Fibroblast of skin of scalp (primary cell): ENCODE measurements at regions not wholly inside any gene's neighbourhood (a gene's known extent, or its start where the extent isn't known, plus 50 kb on each side); places are given as distances from the start of the nearest gene placed in this dataset.

Experiments used
- DNase-seq: peaks from one replicate; pipeline ENCODE4 v3.0.0-alpha.2; 2013

GRCh38 chr4:1494416-1495315 is 88.4 kb upstream of the NKX1-1 start:
- no peak for DNase-seq

DNA sequence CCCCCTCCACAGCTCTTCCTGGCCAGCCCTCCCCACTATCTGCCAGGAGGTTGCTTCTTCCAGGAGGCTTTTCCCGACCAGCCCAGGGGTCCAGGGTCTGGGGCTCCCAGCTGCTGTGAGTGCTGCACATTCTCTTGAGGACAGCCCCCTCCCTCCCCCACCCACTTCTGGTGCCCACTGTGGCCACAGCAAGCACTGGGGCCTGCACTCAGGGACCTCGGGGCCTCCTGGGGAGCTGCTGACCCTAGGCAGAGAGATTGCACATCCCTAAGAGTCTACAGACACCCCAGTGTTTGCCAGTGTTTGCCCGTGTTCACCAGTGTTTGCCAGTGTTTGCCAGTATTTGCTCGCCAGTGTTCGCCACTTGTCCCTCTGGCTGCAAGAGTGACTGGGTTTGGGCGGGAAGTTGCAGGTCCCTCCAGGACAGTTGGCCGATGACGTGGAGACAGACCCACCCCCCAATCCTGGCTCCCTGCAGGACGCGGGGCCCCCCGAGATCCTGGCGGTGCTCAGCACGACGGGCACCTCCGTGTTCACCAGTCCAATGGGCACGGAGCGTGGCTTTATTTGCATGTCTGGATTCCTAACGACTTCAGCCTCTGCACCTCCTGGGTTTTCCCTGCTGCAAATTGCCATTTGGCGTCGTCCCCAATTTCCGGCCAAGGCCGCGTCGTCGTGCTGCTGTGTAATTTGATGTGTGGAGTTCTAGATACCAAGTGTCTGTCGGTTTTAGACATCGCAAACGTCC is 87.5 kb upstream of the NKX1-1 start:
- DNase-seq, result no peak

- DNase-seq, result no peak
Measured at GRCh38 chr4:1492651-1493539, 86.7 kb upstream of the NKX1-1 start.

- DNase-seq, result no peak
Measured at GRCh38 chr4:1492142-1492457, 85.9 kb upstream of the NKX1-1 start.

DNA sequence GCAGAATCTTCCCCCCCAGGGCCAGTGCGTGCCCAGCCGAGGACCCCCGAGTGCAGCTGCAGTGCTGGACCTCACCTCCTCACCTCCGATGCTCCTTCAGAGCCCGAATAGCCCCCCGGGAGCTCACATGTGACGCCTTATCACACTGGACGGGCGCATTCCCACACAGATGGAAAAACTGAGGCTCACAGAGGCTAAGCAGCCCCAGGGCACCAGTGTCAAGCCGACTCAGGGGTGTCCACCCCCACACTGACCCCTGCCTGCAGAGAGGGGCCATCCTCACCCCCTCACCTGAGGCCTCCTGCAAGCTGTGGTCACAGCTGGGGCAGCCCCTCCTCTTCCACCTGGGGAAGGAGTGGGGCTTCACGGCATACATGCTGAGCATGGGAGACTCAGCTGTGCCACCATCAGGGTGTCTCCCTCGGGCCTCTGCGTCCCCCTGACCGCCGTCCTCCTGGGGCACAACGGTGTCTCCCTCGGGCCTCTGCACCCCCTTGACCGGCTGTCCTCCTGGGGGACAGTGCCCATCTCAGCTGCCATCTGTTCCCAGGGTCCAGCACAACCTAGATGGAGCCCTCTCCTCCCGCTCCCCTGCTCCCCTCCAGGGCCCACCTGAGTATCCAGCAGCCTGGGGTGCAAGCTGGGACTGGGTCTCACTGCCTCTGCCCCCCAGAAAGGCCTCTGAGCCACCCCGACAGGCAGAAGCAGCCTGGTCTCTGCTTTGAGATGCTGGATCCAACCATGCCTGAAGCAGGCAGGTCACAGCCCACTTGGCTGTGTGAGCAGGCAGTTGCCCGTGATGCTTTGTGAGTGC is 85.3 kb upstream of the NKX1-1 start:
- DNase-seq, result no peak

DNA sequence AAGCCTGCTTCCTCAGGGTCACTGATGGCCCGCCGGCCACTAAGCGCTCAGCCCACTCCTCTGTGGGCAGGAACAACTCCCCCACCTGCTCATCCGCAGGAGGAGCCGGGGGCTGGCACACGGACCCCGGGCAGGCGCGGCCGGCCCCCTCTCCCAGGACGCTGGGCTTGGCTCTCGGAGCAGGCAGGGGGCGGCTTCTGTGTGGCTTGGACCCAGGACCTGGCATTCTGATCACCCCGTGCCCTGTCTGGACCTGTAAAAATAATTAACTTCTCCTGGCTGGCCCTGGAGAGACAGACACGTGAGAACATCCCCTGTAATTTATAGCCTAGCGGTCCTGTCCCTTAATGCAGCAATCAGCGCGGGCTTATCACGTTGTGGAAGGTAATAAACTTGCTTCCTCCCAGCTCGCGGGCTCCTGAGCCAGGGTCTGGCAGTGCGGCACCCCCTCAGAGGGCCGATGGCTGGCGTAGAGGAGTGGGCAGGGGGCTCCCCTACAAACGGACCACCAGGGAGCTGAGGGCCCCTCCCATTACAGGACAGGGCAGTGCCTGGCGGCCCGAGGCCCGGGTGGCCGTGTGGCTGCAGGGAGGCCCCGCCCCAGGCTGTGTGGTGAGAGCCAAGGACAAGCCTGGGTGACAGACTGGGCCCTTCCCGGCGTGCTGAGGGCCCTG is 84.5 kb upstream of the NKX1-1 start:
- no peak for DNase-seq

GRCh38 chr4:1490011-1490653 is 83.9 kb upstream of the NKX1-1 start:
- DNase-seq, result no peak

- DNase-seq, result no peak
Measured at GRCh38 chr4:1489639-1489995, 83.4 kb upstream of the NKX1-1 start.

DNA sequence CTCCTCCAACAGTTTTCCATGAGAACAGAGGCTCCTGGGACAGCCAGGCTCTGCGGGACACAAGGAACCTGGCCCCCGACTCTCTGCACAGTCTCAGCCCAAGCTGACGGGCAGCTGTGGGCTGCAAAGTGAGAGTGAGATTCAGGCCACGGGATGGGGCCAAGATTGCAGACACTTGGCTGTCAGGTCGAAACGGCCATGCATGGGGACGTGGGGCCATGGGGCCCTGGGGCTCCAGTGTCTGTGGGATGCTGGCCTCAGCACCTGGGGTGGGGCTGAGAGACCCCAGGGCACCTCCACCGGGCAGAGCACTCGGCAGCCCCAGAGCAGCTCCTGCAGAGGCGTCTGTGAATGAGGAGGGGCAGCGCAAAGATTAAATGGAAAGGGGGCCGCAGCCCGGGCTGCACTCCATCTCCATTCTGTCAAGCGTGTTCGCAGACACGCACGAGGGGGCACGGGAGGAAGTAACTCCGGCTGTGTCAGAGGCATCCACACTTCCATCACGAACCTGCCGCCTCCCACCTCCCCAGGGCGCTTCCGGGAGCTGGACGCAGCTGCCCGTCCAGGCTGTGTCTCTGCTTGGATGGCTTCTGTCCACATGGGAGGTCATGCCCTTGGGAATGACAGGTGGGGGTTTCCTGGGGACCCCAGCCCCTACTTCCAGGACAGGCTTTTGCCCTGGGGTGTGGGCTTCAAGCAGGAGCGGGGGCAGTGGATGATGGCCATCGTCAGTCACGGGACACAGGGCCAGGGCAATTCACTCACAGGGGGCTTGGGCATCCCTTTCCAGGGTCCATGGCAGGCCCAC is 82.8 kb upstream of the NKX1-1 start:
- no peak for DNase-seq

- no peak for DNase-seq
Measured at GRCh38 chr4:1488357-1488756, 82.1 kb upstream of the NKX1-1 start.

DNA sequence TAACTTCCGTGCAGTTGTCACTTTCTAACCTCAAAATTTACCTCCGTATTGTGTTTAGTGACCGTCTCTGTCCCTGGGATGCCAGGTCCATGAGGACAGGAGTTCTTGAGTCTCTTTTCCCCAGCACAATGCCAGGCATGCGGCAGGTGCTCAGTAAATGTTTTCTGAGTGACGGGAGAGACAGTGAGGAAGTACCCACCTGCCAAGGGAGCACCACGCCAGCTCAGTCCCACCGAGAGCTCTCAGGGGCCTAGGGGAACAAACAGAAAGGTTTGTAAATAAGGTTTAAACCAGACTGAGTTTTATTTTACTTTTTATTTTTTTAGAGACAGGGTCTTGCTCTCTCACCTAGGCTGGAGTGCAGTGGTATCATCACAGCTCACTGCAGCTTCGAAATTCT is 81.5 kb upstream of the NKX1-1 start:
- DNase-seq, result no peak

DNA sequence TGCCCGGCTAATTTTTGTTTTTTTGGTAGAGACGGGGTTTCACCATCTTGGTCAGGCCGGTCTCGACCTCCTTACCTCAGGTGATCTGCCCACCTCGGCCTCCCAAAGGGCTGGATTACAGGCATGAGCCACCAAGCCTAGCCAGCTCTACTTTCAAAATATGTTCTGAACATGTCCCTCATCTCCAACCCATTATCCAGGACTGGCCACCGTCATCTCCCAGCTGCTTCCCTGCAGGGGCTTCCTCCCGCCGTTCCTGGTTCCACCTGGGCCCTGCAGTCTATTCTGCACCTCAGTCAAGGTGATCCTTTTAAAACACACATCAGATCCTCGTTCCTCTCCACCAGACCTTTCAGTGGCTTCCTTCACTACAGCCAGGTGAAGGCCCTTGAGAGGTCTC is 80.9 kb upstream of the NKX1-1 start:
- no peak for DNase-seq

DNA sequence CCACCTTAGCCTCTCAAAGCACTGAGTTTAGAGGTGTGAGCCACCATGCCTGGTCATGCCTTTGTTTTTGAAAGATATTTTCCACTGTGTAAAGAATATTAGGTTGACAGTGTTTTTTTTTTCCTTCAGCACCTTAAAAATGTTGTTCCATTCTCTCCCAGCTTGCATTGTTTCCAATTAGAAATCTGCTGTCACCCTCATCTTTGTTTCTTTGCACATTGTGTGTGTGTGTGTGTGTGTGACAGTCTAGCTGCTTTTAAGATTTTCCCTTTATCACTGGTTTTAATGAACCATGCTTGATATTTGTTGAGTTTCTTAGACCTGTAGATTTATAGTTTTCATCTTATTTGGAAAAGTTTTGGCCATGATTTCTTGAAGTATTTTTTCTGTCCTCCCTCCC is 79.0 kb upstream of the NKX1-1 start:
- DNase-seq, result no peak

DNA sequence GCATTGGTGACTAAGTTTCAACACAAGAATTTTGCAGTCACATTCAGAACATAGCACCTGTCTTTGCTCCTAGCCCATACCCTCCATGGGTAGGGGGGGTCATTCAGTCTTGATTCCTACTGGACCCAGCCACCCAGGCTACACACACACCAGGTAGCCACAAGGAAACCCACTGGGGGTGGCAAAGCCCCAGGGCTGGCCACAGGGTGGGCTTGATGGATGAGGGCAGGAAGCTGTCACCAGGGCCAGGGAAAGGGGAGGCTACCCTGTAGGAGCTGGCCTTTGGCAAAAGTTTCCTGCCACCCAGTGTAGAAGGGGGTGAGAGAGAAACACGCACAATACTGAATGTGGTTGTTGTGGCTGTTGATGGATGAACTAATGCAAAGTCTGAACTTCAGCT is 74.5 kb upstream of the NKX1-1 start:
- no peak for DNase-seq

DNA sequence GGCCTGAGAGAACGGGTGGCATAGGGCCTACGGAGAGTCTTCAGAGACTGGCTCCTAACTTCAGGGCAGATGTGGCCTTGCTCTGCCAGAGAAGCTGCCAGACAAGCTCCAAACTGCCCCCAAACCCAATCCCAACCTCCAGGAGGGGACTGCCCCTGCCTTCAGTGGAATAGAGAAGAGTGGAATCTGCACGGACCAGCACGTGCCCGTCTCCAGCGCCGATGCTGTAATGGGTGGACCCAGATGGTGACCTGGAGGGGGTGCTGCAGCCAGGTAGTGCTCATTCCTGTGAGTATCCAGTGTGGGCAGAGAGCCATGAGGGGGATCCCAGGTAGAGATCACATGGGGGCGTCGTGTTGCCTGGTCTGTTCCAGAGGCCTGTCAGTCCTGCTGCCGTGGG is 73.2 kb upstream of the NKX1-1 start:
- DNase-seq, result no peak

- DNase-seq, result no peak
Measured at GRCh38 chr4:1478766-1479355, 72.6 kb upstream of the NKX1-1 start.

- no peak for DNase-seq
Measured at GRCh38 chr4:1477045-1477840, 71.0 kb upstream of the NKX1-1 start.

DNA sequence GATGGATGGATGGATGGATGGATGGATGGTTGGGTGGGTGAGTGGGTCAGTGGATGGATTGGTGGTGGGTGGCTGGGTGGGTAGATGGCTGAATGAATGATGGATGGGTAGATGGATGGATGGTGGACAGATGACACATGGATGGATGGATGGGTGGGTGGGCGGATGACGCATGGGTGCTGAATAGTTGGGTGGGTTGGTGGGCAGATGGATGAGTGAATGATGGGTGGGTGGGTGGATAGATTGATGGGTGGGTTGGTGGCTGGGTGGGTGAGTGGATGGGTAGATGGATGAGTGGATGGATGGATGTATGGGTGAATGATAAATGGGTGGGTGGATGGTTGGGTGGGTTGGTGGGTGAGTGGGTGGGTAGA is 69.9 kb upstream of the NKX1-1 start:
- DNase-seq, result no peak
